Smooth muscle cell of the brain vasculature (primary cell): ENCODE measurements at regions not wholly inside any gene's neighbourhood (a gene's known extent, or its start where the extent isn't known, plus 50 kb on each side); places are given as distances from the start of the nearest gene placed in this dataset.

Experiments
- DNase-seq: peaks from one replicate; pipeline ENCODE4 v3.0.0-alpha.2; 2012; ENCODE audit warnings: low read depth, low spot score

DNA sequence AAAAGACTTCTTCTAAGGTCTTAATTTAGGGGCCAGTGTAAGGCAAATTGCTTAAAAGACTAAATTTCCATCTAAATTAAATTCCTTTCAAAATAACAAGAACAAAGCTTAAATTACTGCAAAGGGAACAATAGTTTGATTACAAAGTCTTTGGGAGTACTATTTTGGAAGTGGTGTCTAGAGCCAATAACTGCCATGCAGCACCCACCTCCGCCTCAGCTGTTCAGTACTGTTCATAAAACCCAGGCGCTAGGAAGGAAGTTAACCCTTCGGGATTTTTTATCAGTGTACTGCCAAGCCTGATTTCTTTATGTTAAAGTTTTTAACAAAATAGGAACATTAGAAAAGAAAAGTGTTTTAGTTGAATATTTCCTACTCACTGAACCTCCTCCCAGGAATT is 210.1 kb downstream of the LIG4 start:
- DNase-seq, result no peak

DNA sequence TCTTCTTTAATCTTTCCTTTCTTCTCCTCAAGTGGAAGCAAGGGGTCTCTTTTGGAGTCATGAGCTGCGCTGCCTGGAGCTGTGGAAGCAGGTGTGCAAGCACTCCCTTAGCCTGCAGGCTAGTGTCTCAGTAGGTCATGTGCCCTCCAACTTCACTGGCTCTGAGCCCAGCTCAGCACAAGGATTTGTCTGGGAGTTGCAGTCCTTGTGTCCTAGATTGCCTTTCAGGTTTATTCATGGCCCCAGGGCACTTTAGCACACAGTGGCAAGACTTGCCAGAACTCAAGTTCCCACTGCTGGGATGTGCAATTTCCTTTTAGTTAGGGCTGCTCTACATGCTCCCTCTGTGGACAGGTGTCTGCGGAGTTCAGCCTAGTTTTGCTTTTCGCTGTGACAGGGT is 211.7 kb downstream of the LIG4 start:
- no peak for DNase-seq

DNA sequence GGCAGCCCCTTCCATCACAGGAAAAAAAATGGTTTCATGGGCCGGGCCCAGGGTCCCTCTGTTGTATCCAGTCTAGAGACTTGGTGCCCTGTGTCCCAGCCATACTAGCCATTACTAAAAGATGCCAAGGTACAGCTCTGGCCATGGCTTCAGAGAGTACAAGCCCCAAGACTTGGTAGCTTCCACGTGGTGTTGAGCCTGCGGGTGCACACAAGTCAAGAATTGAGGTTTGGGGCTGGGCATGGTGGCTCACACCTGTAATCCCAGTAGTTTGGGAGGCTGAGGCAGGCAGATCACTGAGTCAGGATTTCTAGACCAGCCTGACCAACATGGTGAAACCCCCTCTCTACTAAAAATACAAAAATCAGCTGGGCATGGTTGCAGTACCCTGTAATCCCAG is 214.3 kb downstream of the LIG4 start:
- no peak for DNase-seq

DNA sequence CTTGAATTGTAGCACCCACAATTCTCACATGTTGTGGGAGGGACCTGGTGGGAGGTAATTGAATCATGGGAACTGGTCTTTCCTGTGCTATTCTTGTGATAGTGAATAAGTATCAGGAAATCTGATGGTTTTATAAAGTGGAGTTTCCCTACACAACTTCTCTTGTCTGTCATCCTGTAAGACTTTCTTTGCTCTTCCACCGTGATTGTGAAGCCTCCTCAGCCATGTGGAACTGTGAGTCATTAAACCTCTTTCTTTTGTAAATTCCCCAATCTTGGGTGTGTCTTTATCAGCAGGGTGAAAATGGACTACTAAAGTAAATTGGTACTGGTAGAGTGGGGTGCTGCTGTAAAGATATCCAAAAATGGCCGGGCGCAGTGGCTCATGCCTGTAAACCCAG is 215.6 kb downstream of the LIG4 start:
- DNase-seq, result no peak

DNA sequence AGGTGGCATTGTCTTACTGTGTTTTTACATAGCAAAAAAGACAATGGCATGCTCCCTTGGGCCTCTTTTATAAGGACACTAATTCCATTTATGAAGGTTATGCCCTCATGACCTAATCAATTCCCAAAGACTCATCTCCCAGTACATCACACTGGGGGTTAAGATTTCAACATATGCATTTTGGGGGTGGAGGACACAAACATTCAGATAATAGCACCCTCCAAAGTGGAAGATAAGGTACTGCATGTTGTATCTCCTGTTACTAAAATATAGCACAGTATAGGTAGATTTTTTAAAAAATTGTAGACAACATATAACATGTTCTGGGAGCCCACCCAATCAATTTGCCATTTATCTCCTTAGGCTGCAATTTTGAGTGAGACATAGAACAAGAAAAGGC is 221.2 kb downstream of the LIG4 start:
- DNase-seq, result no peak

DNA sequence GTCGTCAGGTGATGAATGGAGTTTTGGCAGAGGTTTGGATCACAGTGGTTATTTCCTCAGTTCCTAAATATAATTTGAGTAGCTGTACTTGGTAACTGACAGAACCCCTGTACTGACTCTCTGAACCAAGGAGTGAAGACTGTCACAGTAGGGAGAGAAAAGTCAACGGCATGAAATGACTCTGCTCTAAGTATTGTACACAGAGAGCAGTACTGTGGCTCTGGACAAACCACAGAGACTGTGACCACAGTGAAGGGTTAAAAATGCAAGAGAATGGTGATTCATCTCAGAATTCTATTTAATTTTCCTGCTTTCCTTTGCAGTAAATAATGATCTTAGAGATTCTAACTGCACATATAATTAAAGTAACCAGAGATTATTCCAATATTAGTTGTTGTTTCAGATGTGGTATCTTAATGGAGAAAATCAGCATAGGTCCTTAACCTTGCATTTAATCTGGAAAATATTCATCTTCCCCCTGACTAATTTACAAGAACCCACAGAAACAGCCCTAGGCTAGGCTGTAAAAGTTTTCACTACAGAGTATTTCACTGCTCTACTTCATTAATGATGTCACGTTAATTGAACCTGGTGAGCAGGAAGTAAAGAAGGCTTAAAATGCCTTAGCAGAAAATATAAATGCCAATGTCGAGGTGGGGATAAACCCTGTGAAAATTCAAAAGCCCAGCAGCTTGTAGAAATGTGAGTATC is 221.9 kb downstream of the LIG4 start:
- DNase-seq, result no peak

DNA sequence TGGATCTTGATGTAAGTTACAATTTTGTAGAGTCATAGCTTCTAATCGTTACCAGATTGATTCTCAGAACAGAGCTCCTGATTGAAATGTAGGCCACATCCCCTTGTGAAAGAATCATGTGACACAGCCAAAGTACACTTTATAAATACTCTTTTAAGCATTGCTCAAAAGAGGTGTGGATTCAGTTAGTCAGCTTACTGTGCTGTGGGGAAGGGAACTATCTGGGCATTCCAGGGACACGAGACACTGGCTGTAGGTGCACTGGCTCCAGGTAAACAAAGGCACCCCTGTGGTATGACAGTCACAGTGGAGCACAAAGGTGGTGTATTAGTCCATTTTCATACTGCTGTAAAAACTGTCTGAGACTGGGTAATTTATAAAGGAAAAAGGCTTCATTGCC is 222.8 kb downstream of the LIG4 start:
- DNase-seq, result no peak

DNA sequence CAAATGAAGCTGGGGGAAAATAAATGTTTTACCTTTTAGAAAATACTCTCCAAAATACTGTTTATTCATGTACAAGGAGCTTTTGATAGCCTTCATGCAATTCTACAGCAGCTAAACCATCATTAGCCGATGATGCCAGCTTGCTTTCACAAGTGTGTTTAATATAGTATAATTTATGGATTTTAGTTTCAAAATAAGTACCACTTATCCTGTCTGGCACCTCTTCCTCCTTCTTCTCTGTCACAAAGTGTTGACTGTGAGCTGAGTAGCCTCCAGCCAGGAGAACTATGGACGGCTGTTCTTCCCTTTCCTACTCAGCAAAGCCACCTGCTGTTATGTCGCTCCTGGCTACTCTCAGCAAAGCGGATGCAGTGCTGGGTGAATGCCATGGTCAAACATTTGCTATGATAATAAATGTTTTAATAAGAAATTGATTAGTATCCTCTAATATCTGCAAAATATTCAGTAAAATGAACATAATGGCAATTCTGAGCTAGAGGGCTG is 238.2 kb downstream of the LIG4 start:
- DNase-seq, result no peak

DNA sequence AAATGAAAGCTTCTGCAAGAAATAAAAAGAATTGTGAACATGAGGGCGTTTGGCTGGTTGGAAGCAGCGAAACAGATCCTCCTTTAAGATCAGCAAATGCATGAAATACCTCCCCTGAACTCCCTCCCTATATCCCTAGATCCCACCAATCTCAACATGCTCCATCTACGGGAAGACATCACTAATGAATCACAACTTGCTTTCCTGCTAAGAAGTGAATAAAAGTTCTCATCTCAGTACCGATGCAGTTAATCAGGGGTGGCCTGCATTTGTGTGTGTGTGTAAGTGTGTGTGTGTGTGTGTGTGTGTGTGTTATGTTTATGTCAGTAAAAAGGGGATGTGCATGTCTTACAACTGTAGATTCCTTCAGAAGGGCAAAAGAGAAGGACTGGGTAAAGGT is 238.7 kb downstream of the LIG4 start:
- DNase-seq, result no peak

DNA sequence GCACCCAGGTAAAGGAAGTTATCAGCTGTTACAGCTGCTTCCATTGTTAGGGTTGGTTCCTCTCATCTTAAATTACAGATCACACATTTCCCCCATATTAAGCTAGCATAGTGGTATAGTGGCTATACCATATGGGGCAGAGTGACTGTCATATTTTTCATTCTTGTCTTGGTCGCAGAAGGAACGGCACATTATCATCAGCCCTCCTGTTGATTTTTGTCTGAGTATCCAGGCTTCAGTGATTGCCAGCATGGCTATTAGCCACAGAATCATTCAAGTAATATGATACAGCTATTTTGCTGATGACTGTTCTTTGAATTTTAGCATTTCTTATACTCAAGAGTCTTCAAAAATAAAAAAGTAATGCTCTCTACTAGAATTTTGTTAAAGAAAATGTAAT is 240.9 kb downstream of the LIG4 start:
- DNase-seq, result no peak

DNA sequence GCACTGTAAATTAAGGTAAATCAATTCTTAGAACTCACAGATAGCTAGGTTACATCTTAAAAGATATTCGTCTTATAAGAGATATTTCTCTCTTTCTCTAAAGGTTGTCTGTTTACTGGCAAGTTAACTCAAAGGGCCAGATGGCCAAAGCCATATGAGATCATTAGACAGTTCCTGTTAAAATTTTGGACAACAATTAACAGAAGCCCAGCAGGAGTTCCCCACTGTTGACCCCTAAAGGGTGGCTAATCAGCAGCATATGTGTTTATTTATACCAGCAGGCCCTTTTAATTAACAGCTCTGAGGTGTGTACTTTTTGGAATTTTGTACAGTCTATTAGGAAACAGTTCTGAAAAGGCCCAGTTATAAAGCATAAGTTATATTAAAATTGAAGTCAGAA is 245.8 kb downstream of the LIG4 start:
- DNase-seq, result no peak

DNA sequence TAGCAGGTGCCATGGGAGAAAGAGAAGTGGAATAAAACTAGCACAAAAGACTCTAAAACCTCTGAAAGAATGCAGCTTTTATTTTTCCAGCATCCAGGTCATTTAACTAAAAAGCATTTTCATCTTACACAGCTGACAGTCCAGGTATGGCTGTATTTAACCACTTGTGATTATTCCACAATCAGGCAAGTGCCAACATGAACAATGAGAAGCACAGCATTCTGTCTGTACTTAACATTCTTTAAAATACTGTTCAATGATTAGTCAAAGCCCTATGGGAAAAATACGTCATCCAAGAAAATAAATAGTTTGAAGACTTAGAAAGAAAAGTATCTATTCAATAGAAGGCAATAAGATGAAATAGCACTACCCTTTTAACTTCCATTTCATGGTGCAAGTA is 246.9 kb downstream of the LIG4 start:
- DNase-seq, result no peak

DNA sequence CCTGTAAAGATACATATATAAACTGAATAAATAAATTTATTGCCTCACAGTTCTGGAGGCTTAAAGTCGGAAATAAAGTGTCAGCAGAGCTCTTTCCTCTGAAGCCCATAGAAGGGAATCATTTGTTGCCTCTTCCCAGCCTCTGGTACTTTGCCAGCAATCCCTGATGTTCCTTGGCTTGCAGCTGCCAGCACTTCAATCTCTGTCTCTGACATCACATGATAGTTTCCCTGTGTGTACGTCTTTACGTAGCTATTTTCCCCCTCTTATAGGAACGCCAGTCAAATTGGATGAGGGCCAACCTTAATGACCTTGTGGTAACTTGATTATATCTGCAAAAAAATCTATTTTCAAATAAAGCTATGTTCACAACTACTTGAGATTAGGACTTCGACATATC is 250.9 kb downstream of the LIG4 start:
- no peak for DNase-seq

DNA sequence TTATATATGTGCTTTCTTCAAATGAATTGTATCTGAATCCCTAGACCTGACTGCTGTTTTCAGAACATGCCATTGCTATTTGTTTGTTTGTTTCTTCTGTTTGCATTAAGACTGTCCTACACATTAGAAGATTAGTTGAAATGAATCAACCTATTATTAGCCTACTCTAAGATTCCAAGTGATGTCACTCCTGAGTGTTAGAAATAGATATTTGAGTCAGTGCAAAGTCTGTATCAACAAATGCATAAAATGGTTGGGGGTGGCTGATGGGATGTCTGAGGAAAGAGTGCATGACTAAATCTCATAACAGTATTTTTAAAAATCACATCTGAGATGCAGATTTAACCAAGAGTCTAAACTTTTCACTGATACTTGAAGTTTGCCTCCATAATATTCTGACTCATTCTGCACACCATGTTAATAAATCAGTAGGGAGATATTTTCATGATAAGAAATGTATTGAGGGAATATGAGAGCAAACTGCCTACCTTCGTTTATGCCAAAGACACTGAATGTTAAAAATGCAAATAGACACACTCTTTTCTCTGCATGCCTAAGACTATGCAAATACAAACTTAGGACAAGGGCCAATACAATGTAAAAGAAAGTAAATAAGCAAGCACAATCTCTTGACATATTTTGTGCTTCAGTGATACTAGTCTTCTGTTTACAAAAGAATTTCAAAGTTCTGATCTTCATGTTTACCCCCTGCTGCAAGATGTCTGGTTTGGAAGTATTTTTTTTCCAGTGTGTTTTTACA is 253.3 kb downstream of the LIG4 start:
- DNase-seq, result no peak

DNA sequence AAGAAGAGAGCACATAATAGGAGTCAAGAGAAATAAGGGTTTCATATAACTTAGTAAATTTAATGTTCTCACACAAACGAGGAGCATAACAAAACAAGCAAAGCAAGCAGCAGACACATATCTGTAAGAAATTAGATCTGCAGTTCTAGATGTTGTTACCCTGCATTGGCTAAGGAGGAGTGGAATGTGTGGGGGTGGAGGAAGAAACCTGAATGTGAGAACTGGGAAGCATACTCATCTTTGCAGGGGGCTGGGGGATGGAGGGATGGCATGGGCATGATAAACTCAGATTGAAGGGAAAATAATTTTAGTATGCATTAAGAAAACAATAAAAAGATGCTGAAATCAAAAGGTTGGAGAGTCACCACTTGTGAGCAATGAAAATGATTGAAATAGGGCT is 255.0 kb downstream of the LIG4 start:
- no peak for DNase-seq

DNA sequence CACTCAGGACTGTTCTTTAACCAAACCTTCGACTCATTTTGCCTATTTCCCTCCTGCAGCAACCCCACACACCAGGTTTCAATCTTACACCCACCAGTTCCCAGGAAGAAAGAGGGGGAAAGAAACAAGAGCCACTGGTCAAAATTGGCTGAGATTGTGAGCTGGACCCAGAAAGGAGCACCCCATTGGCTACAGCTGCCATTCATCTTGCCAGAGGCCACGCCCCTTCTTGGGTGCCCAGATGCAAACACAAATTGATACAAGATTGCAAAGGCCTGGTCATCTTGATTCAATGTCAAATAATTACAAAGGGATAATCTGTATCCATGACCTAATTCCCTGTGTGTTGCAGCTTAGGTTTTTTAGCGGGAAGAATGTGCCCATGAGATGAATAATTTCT is 258.4 kb downstream of the LIG4 start:
- no peak for DNase-seq

DNA sequence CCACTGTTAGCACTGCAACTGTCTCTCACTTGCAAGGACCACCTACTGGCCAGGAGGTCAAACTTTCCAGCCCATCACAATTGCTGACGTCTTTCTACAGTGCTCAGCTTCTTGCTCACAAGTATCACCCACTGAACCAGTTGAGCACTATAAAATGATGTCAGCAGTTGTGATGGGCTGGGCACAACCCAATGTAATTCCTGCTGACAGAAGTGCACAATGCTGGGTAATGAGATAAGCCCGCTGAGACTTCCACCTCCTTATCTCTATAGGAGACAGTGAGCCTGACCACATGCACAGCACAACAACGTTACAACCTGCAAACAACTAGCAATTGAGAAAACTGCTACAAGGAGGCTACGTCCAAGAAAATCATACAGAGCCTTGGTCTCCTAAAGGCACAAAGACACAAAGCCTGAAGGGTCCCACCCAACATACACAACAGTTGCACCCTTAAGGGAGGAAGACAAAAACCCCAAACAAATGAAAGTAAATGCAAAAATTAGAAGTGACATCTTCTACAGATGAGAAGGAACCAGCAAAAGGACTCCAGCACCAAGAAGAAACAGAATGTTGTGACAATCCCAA is 273.2 kb downstream of the LIG4 start:
- DNase-seq, result no peak

DNA sequence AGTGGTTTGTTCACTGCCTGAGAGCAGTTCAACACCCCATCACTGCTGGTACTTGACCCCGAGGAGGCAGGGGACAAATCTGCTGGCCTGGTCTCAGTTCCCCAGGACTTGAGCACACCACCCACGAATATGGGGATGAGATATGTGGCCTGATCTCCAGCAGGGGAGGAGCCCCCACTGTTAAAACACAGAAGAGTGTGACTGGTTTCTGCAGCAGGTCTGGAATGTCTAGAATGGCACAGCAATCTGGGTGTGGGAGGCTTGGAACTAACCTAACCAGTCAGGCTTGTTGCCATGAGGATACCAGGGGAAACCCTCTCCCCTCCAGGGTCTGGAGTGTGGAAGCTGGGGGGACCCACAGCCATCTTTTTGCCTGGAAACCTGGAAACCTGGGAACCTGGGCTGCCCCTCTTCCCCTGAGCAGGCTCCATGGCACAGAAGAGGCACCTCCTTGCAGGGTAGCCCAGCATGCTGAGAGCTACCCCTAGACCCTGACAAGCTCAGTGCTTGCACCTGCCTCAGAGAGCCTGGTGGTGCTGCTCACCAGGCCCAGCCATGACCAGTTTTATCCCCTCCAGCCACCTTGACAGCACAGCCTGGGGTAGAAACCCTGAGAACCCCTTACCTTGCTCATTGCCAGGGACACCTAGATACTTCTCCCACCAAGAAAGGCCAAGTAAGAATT is 273.8 kb downstream of the LIG4 start:
- no peak for DNase-seq

DNA sequence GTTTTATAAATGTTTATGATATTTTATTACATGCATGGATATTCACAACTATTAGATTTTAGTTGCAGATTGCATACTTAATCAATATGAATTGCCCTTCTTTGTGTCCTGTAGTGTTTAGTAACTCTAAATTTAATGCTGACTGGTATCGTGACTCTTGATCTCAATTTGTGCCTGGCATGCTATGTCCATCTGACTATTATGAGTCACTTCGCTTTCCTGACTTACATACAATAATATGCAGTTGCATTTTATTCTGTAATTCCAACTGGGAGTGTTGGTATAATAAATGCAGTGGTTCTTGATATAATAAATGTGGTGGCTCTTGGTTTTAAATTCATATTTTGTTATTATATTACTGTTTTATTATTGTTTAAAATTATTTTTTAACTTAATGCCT is 277.5 kb downstream of the LIG4 start:
- DNase-seq, result no peak

DNA sequence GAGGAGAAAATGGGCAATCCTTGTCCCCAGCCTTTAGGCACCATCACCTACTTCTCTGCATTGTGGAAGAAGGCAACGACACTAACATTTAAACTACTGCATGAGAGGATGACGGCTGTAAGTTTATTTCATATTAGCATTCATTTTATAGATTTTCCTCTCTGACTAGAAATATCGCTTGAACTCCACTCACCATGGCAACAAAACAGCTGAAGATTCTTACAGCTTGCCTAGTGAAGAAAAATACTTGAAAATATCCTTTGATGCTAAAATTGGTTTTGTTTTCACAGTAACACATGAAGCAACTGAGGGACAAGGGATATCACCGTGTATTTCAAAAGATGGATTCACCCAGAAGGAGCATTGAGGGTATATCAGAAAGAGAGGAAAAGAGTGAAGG is 284.3 kb downstream of the LIG4 start:
- DNase-seq, result no peak

DNA sequence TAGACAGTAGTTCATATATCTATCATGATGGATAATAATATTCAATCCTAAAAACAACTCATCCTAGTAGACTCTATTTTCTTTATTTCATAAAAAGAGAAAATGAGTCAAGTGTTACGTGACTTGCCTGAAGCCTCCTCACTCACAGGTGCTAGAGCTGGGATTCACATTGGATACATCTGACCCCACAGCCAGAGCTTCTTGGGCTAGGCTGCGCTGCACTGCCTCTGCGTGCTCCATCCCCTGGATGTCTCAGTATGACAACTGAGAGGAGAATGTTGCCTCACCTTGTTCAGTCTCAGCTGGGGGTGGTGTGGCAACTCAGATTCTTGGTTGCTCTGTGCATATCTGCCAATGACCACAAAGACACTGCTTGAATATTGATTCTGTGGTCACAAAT is 286.6 kb downstream of the LIG4 start:
- no peak for DNase-seq

DNA sequence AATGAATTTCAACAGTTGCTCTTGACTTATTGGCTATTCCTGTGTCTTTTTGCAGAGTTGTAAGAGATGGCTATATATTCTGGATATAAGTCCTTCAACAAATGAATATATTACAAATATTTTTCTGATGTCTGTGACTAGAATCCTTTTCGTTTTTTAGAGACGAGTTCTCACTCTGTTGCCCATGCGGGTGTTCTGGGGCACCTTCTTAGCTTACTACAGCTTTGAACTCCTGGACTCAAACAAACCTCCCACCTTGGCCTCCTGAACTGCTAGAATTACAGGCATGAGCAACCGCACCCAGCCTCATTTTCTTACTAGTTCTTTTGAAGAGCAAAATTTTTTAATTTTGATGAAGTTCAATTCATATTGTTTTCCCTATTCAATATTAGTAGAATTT is 287.8 kb downstream of the LIG4 start:
- DNase-seq, result no peak
